K562 (cell line): ENCODE measurements at regions not wholly inside any gene's neighbourhood (a gene's known extent, or its start where the extent isn't known, plus 50 kb on each side); places are given as distances from the start of the nearest gene placed in this dataset.

Experiments
- ATAC-seq: fragments of 200-7000 bp; cut with Tn5 transposase; 3 replicates; pipeline ENCODE4 v1.9.1; 2020; ENCODE audit warnings: moderate library complexity
- BruUV-seq: library from RNA; stranded (reverse); fragments of 400-500 nt; replicated peaks from 2 replicates; lab custom pipeline; 2021; lab: Mats Ljungman, UMichigan
- CTCF ChIA-PET: fragments of 300-600 bp; formaldehyde crosslinking; extraction: SDS; loops from one replicate; lab custom pipeline; 2021; ENCODE audit warnings: low intra/inter-chr PET ratio; lab: Yijun Ruan, JAX
- POLR2A ChIA-PET: fragments of 300-600, 350-650 bp; sonication (Branson Sonifier 250); formaldehyde crosslinking; extraction: SDS; loops from one replicate; lab custom pipeline; 2021; ENCODE audit warnings: antibody characterized with exemption, inconsistent platforms; lab: Yijun Ruan, JAX
- DNase-seq, 4 experiments: peaks; one replicate each; pipeline versions ENCODE4 v3.0.0 to v3.0.0-alpha.2; 2011 to 2018; ENCODE audit warnings: low spot score in 3 of 4, mixed read lengths in 3 of 4; ENCODE audit errors: extremely low read depth in 1 of 4
- FAIRE-seq: peaks from 2 replicates; lab custom pipeline; 2011; peaks lifted over from hg19 to GRCh38; lab: Jason Lieb, UNC
- H2AFZ ChIP-seq: 2 replicates; pipeline ENCODE4 v1.6.0; 2011; ENCODE audit warnings: low read depth, low read length, control low read depth, inconsistent platforms
- H3K27ac ChIP-seq: fragments of 200-600 bp; 3 replicates; pipeline ENCODE4 v1.8.0; 2011; ENCODE audit warnings: low read depth, mild to moderate bottlenecking, control low read depth, inconsistent platforms, low read length, moderate library complexity, mixed read lengths; ENCODE audit errors: extremely low read depth
- H3K27me3 ChIP-seq, 2 experiments: fragments of 300-600 bp in 1 of 2; 2 replicates in 1 of 2; 3 replicates in 1 of 2; pipeline versions ENCODE4 v1.6.0 to v1.8.0; 2011; ENCODE audit warnings: inconsistent platforms in 2 of 2, low read length in 2 of 2, mild to moderate bottlenecking in 1 of 2, mixed read lengths in 1 of 2, moderate library complexity in 1 of 2; ENCODE audit not compliant: control insufficient read depth in 2 of 2, insufficient read depth in 2 of 2
- H3K36me3 ChIP-seq: fragments of 300-600 bp; 3 replicates; pipeline ENCODE4 v1.8.0; 2011; ENCODE audit warnings: mild to moderate bottlenecking, low read length, inconsistent platforms; ENCODE audit not compliant: control insufficient read depth, insufficient read depth
- H3K4me1 ChIP-seq, 2 experiments: fragments of 200-600 bp in 1 of 2; replicated peaks in 1 of 2; 2 replicates in 1 of 2; 3 replicates in 1 of 2; pipeline versions ENCODE4 v1.5.1 to v1.8.0; 2011; ENCODE audit warnings: inconsistent platforms in 2 of 2, low read length in 2 of 2, mild to moderate bottlenecking in 1 of 2, mixed read lengths in 1 of 2, moderate library complexity in 1 of 2; ENCODE audit not compliant: control insufficient read depth in 2 of 2, insufficient read depth in 2 of 2
- H3K4me2 ChIP-seq: 2 replicates; pipeline ENCODE4 v1.6.1; 2011; ENCODE audit warnings: low read length, control low read depth, inconsistent platforms, mixed read lengths; ENCODE audit not compliant: insufficient read depth
- H3K4me3 ChIP-seq: fragments of 200-600 bp; sonication (generic), shearing (Covaris generic); 2 replicates; pipeline ENCODE4 v1.5.1; 2016; ENCODE audit warnings: control low read depth, inconsistent platforms
- H3K79me2 ChIP-seq: fragments of 200-600 bp; 3 replicates; pipeline ENCODE4 v1.8.0; 2011; ENCODE audit warnings: low read length, inconsistent platforms; ENCODE audit not compliant: control insufficient read depth, insufficient read depth
- H3K9ac ChIP-seq, 2 experiments: 2 replicates each; pipeline versions ENCODE4 v1.6.0 to v1.6.1; 2011; ENCODE audit warnings: low read depth in 2 of 2, low read length in 2 of 2, control low read depth in 1 of 2, inconsistent platforms in 1 of 2, mild to moderate bottlenecking in 1 of 2, mixed read lengths in 1 of 2; ENCODE audit not compliant: insufficient read depth in 1 of 2
- H3K9me1 ChIP-seq: one replicate; pipeline ENCODE4 v1.6.0; 2011; ENCODE audit warnings: inconsistent platforms, mild to moderate bottlenecking, low read length, moderate library complexity; ENCODE audit not compliant: control insufficient read depth, insufficient read depth
- H3K9me3 ChIP-seq: replicated peaks from 2 replicates; pipeline ENCODE4 v1.5.1; 2011; ENCODE audit warnings: low read depth, low read length, inconsistent platforms; ENCODE audit not compliant: control insufficient read depth, insufficient read depth
- H4K20me1 ChIP-seq: replicated peaks from 2 replicates; pipeline ENCODE4 v1.6.1; 2011; ENCODE audit warnings: low read length, inconsistent platforms, mixed read lengths; ENCODE audit not compliant: control insufficient read depth, insufficient read depth
- CBFA2T2 ChIP-seq: fragments of 450-650 bp; conservative IDR thresholded peaks from 2 replicates; pipeline ENCODE4 v1.6.1; 2017; ENCODE audit warnings: mild to moderate bottlenecking
- ESRRA ChIP-seq: fragments of 450-650 bp; IDR thresholded peaks from 2 replicates; pipeline ENCODE4 v1.6.1; 2014; ENCODE audit warnings: low read depth, mild to moderate bottlenecking, moderate library complexity, borderline replicate concordance
- IRF2 ChIP-seq: sonication (generic); formaldehyde crosslinking; IDR thresholded peaks from 2 replicates; pipeline ENCODE4 v1.8.1; 2022; ENCODE audit warnings: mild to moderate bottlenecking, missing genetic modification reagents
- KLF16 ChIP-seq: IDR thresholded peaks from 2 replicates; pipeline ENCODE4 v1.6.1; 2016; ENCODE audit warnings: antibody characterized with exemption
- MBD1 ChIP-seq: fragments of 250-450 bp; sonication (Bioruptor Pico); IDR thresholded peaks from 2 replicates; pipeline ENCODE4 v1.8.0; 2022; ENCODE audit warnings: inconsistent platforms
- MYBL2 ChIP-seq, 2 experiments: fragments of 450-650 bp in 1 of 2; sonication (generic) in 1 of 2; formaldehyde crosslinking in 1 of 2; IDR thresholded peaks; 2 replicates each; pipeline versions ENCODE4 v1.6.1 to v1.8.1; 2017 to 2022; ENCODE audit warnings: borderline replicate concordance in 1 of 2, inconsistent platforms in 1 of 2, low read depth in 1 of 2, mild to moderate bottlenecking in 1 of 2, missing genetic modification reagents in 1 of 2, moderate library complexity in 1 of 2
- NR3C1 ChIP-seq: sonication (generic); formaldehyde crosslinking; IDR thresholded peaks from 2 replicates; pipeline ENCODE4 v1.8.1; 2022; ENCODE audit warnings: missing genetic modification reagents
- PBX2 ChIP-seq, 2 experiments: IDR thresholded peaks in 1 of 2; conservative IDR thresholded peaks in 1 of 2; 2 replicates each; pipeline ENCODE4 v1.6.1; 2016; ENCODE audit warnings: low read depth in 2 of 2, mild to moderate bottlenecking in 1 of 2, missing compliant biosample characterization in 1 of 2, missing genetic modification characterization in 1 of 2, moderate library complexity in 1 of 2
- SIRT6 ChIP-seq: IDR thresholded peaks from one replicate; pipeline ENCODE4 v1.6.1; 2012; ENCODE audit warnings: low read depth, mild to moderate bottlenecking, control low read depth, inconsistent platforms, low read length, moderate library complexity
- XRCC3 ChIP-seq: fragments of 450-650 bp; IDR thresholded peaks from 2 replicates; pipeline ENCODE4 v1.6.1; 2017; ENCODE audit warnings: mild to moderate bottlenecking, moderate library complexity
- ZNF121 ChIP-seq: sonication (generic); formaldehyde crosslinking; conservative IDR thresholded peaks from 2 replicates; pipeline ENCODE4 v1.8.0; 2022; ENCODE audit warnings: missing genetic modification reagents
- ZNF609 ChIP-seq: sonication (generic); formaldehyde crosslinking; IDR thresholded peaks from 2 replicates; pipeline ENCODE4 v1.8.1; 2023; ENCODE audit warnings: missing genetic modification reagents, mild to moderate bottlenecking, borderline replicate concordance
- WGBS: fragments of 100-300 bp; shearing (Covaris generic); methylation state at CpG from one replicate; pipeline ENCODE4 v1.1.6; 2016; ENCODE audit warnings: low coverage, mixed read lengths; ENCODE audit not compliant: insufficient coverage; ENCODE audit errors: missing lambda C conversion rate; 5-methylcytosine and 5-hydroxymethylcytosine counted together
- in situ Hi-C: fragments of 300-500 bp; cut with MboI; formaldehyde crosslinking; loops from 4 replicates; pipeline ENCODE4 v1.15.0; 2018; ENCODE audit warnings: inconsistent platforms, mixed read lengths
- intact Hi-C: fragments of 100-400 bp; cut with micrococcal nuclease; formaldehyde crosslinking; loops from 2 replicates; pipeline ENCODE4 v1.14.2; 2022

- TF ChIP-seq MBD1 (CRISPR knock-in tag) (no peak), ZNF121 (CRISPR knock-in tag) (no peak), KLF16 (no peak), NR3C1 (no peak), PBX2 (CRISPR knock-in tag; IDR thresholded peaks at IDR 0.05; ENCODE audit: low read depth) (no peak), PBX2 (tag; conservative IDR thresholded peaks at IDR 0.05; ENCODE audit: low read depth) (no peak), CBFA2T2 (no peak)
Observed at GRCh38 chr14:85214471-85214870, 315.5 kb upstream of the FLRT2 start (continued).

- Histone ChIP-seq H3K4me1 (no peaks in the 10 kb centered on the region), H2AFZ (no peak overlapping the region), H3K9me3 (no peaks in the 10 kb centered on the region), H3K9ac (no peak overlapping the region), H3K4me3 (no peak overlapping the region), H3K27me3 (no peaks in the 10 kb centered on the region), H3K27ac (no peak overlapping the region), H3K4me2 (no peak overlapping the region), H3K36me3 (no peaks in the 10 kb centered on the region), H4K20me1 (no peaks in the 10 kb centered on the region), H3K79me2 (no peaks in the 10 kb centered on the region), H3K9me1 (no peaks in the 10 kb centered on the region)
- BruUV-seq = no TSS peak
- 0% methylated on average over 1 of the region's 1 CpG for WGBS
- intact Hi-C loops = no loop called here
- DNase-seq (no peak), FAIRE-seq (no peak), ATAC-seq (no peak)
- CTCF ChIA-PET = no interaction called here
- TF ChIP-seq ZNF609 (CRISPR knock-in tag) (no peak), IRF2 (CRISPR knock-in tag) (no peak), ESRRA (no peak), SIRT6 (no peak), XRCC3 (no peak), MYBL2 (IDR thresholded peaks at IDR 0.05; ENCODE audit: low read depth) (no peak), MYBL2 (CRISPR knock-in tag; IDR thresholded peaks at IDR 0.05; ENCODE audit: borderline replicate concordance) (no peak)
- POLR2A ChIA-PET = no interaction called here
- in situ Hi-C loops = no loop called here
Observed at GRCh38 chr14:85217412-85217811, 312.5 kb upstream of the FLRT2 start.
